ENCODE measurements at regions not wholly inside any gene's neighbourhood (a gene's known extent, or its start where the extent isn't known, plus 50 kb on each side); places are given as distances from the start of the nearest gene placed in this dataset.

DNA sequence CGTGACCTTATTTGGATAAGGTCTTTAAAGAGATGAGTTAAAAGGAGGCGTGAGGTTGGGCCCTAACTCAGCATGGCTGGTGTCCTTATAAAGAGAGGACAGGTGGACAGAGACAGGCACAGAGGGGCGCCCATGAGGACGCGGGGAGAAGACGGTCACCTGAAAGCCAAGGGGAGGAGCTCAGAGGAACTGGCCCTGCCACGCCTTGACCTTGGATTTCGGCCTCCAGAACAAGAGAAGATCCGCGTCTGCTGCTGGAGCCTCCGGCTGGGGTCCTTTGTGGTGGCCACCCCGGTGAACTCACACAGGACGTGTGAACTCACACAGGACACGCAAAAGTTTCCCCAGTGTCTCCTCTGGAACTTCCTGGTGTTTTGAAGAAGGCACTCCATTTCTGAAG is 122.7 kb downstream of the SIK1 start:
- no peak overlapping the region for H3K27ac ChIP-seq (replicated peaks)
- no peak overlapping the region for H3K4me3 ChIP-seq (replicated peaks; ENCODE audit: insufficient read depth, low read length)
- H3K27me3 ChIP-seq (ENCODE audit: insufficient read depth, poor library complexity, severe bottlenecking), result peaks cover 2% of the 10 kb centered on the region
- no peak for TF ChIP-seq POLR2AphosphoS5 (IDR thresholded peaks at IDR 0.05; ENCODE audit: low read depth)
- TF ChIP-seq SPI1 (IDR thresholded peaks at IDR 0.05; ENCODE audit: borderline replicate concordance, low read depth), result no peak
- TF ChIP-seq, protein P1, sequence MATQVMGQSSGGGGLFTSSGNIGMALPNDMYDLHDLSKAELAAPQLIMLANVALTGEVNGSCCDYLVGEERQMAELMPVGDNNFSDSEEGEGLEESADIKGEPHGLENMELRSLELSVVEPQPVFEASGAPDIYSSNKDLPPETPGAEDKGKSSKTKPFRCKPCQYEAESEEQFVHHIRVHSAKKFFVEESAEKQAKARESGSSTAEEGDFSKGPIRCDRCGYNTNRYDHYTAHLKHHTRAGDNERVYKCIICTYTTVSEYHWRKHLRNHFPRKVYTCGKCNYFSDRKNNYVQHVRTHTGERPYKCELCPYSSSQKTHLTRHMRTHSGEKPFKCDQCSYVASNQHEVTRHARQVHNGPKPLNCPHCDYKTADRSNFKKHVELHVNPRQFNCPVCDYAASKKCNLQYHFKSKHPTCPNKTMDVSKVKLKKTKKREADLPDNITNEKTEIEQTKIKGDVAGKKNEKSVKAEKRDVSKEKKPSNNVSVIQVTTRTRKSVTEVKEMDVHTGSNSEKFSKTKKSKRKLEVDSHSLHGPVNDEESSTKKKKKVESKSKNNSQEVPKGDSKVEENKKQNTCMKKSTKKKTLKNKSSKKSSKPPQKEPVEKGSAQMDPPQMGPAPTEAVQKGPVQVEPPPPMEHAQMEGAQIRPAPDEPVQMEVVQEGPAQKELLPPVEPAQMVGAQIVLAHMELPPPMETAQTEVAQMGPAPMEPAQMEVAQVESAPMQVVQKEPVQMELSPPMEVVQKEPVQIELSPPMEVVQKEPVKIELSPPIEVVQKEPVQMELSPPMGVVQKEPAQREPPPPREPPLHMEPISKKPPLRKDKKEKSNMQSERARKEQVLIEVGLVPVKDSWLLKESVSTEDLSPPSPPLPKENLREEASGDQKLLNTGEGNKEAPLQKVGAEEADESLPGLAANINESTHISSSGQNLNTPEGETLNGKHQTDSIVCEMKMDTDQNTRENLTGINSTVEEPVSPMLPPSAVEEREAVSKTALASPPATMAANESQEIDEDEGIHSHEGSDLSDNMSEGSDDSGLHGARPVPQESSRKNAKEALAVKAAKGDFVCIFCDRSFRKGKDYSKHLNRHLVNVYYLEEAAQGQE (IDR thresholded peaks at IDR 0.05; ENCODE audit: insufficient replicate concordance, low read depth), result no peak
- TF ChIP-seq, protein P2, sequence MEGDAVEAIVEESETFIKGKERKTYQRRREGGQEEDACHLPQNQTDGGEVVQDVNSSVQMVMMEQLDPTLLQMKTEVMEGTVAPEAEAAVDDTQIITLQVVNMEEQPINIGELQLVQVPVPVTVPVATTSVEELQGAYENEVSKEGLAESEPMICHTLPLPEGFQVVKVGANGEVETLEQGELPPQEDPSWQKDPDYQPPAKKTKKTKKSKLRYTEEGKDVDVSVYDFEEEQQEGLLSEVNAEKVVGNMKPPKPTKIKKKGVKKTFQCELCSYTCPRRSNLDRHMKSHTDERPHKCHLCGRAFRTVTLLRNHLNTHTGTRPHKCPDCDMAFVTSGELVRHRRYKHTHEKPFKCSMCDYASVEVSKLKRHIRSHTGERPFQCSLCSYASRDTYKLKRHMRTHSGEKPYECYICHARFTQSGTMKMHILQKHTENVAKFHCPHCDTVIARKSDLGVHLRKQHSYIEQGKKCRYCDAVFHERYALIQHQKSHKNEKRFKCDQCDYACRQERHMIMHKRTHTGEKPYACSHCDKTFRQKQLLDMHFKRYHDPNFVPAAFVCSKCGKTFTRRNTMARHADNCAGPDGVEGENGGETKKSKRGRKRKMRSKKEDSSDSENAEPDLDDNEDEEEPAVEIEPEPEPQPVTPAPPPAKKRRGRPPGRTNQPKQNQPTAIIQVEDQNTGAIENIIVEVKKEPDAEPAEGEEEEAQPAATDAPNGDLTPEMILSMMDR (IDR thresholded peaks at IDR 0.05; ENCODE audit: insufficient read depth, low read length), result no peak
- no peak for TF ChIP-seq GABPA (IDR thresholded peaks at IDR 0.05; ENCODE audit: low read depth)
- DNase-seq (ENCODE audit: low read depth in 1 of 2, low spot score in 1 of 2), result no peak

DNA sequence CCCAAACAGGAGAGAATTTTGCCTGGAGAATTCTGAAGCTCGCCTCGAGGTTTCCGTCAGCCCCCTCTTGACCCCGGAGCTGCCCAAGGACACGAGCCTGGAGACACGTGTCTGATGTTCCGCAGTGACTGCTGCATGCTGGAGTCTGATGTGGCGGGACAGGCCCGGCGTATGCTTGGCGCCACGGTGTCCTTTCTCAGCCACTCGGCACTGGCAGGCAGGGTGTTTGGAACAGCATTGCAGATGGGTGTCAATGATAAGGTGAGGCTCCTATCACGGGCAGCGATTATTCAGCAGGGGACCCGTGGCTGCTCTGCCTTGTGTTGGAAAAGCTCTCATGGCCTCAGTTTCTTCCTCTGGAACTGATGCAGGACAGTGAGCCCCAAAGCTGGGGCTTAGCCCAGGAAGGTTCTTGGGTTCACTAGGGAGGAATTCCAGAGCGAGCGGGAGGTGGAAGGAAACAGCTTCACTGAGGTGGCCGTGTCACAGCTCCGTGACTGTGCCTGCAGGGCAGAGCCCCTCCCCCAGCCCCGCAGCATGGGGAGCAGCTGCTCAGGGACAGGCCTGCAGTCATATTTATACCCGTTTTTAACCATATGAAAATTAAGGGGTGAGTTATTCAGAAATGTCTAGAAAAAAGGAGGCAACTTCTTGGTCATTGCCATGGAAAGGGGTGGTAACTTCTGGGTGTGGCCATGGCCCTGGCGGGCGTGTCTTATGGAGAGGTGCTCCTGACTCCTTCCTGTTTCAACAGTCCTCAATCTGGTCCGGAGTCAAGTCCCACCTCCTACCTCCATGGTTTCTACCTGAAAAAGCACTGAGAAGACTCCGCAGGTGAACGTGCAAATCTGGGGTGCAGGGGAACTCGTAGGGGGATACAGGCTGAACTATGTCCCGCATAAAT is 123.4 kb downstream of the SIK1 start:
- no peak overlapping the region for H3K27ac ChIP-seq (replicated peaks)
- no peak for DNase-seq (ENCODE audit: low read depth in 1 of 2, low spot score in 1 of 2)
- H3K4me3 ChIP-seq (replicated peaks; ENCODE audit: insufficient read depth, low read length), result no peak overlapping the region

DNA sequence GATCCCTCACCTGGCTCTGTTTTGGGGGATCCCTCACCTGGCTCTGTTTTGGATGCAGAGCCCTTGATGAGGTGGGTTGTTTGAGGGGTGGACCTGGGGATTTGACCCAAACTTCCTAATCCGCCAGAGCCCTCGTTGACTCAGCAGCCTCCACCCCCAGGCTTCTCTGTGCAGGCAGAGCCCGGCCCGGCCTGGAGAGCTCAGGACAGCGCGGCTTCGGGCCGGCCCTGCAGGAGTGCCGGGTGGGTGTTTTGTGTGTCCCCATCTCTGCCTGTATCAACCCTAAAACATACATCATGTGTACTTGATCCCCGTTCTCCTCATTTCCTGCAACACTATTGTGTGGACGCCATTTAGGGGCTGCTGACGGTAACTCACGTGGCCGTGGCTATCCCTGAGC is 124.2 kb downstream of the SIK1 start:
- H3K27me3 ChIP-seq (ENCODE audit: insufficient read depth, poor library complexity, severe bottlenecking), result peaks cover 2% of the 10 kb centered on the region
- no peak overlapping the region for H3K4me3 ChIP-seq (replicated peaks; ENCODE audit: insufficient read depth, low read length)
- TF ChIP-seq, protein P1 (IDR thresholded peaks at IDR 0.05; ENCODE audit: insufficient replicate concordance, low read depth), result no peak
- TF ChIP-seq GABPA (IDR thresholded peaks at IDR 0.05; ENCODE audit: low read depth), result no peak
- TF ChIP-seq, protein P2 (IDR thresholded peaks at IDR 0.05; ENCODE audit: insufficient read depth, low read length), result no peak
- TF ChIP-seq SPI1 (IDR thresholded peaks at IDR 0.05; ENCODE audit: borderline replicate concordance, low read depth), result no peak
- TF ChIP-seq POLR2AphosphoS5 (IDR thresholded peaks at IDR 0.05; ENCODE audit: low read depth), result no peak
- H3K27ac ChIP-seq (replicated peaks), result no peak overlapping the region
- DNase-seq (ENCODE audit: low read depth in 1 of 2, low spot score in 1 of 2), result no peak

More for the DNA sequence above, 123.4 kb downstream of the SIK1 start:
- TF ChIP-seq GABPA (IDR thresholded peaks at IDR 0.05; ENCODE audit: low read depth), result no peak
- no peak for TF ChIP-seq POLR2AphosphoS5 (IDR thresholded peaks at IDR 0.05; ENCODE audit: low read depth)
- TF ChIP-seq, protein P1 (IDR thresholded peaks at IDR 0.05; ENCODE audit: insufficient replicate concordance, low read depth), result no peak
- H3K27me3 ChIP-seq (ENCODE audit: insufficient read depth, poor library complexity, severe bottlenecking), result peaks cover 2% of the 10 kb centered on the region
